GM21576 (cell line): ENCODE measurements at regions not wholly inside any gene's neighbourhood (a gene's known extent, or its start where the extent isn't known, plus 50 kb on each side); places are given as distances from the start of the nearest gene placed in this dataset.

Experiments
- ATAC-seq: cut with Tn5 transposase; IDR thresholded peaks from one replicate; pipeline ENCODE4 v1.9.1; 2021; ENCODE audit warnings: mild to moderate bottlenecking, moderate library complexity; ENCODE audit not compliant: unreplicated experiment

GRCh38 chr1:14511796-14512585 is 86.5 kb upstream of the KAZN start:
- ATAC-seq: no peak

- no peak for ATAC-seq
Measured at GRCh38 chr1:14513111-14513510, 85.4 kb upstream of the KAZN start.

GRCh38 chr1:14514739-14515138 is 83.7 kb upstream of the KAZN start:
- ATAC-seq: no peak

GRCh38 chr1:14516974-14517840 is 81.3 kb upstream of the KAZN start:
- no peak for ATAC-seq

- ATAC-seq: no peak
Measured at GRCh38 chr1:14517841-14518180, 80.7 kb upstream of the KAZN start.

GRCh38 chr1:14519976-14520375 is 78.5 kb upstream of the KAZN start:
- no peak for ATAC-seq

- ATAC-seq: no peak
Measured at GRCh38 chr1:14520514-14521163, 77.8 kb upstream of the KAZN start.

GRCh38 chr1:14521622-14522021 is 76.9 kb upstream of the KAZN start:
- no peak for ATAC-seq

GRCh38 chr1:14522077-14522925 is 76.2 kb upstream of the KAZN start:
- no peak for ATAC-seq

- no peak for ATAC-seq
Measured at GRCh38 chr1:14522926-14523241, 75.6 kb upstream of the KAZN start.

- no peak for ATAC-seq
Measured at GRCh38 chr1:14524826-14525636, 73.5 kb upstream of the KAZN start.

- ATAC-seq: no peak
Measured at GRCh38 chr1:14529475-14529874, 69.0 kb upstream of the KAZN start.

- no peak for ATAC-seq
Measured at GRCh38 chr1:14531519-14531918, 67.0 kb upstream of the KAZN start.

GRCh38 chr1:14535619-14536355 is 62.7 kb upstream of the KAZN start:
- no peak for ATAC-seq

GRCh38 chr1:14538335-14538734 is 60.1 kb upstream of the KAZN start:
- ATAC-seq: no peak

GRCh38 chr1:14539309-14539708 is 59.2 kb upstream of the KAZN start:
- no peak for ATAC-seq

GRCh38 chr1:14539953-14540563 is 58.4 kb upstream of the KAZN start:
- ATAC-seq: no peak

- ATAC-seq: no peak
Measured at GRCh38 chr1:14541348-14541747, 57.1 kb upstream of the KAZN start.
